Activated naive CD4-positive, alpha-beta T cell treated with anti-CD3 and anti-CD28 coated beads, Interleukin-2, amount 10 ng/mL, durations not matched to agents 7 days and 5 days (primary cell): ENCODE measurements at regions not wholly inside any gene's neighbourhood (a gene's known extent, or its start where the extent isn't known, plus 50 kb on each side); places are given as distances from the start of the nearest gene placed in this dataset.
"Not testable (repeated sequence)": the region's sequence is repeated elsewhere in the genome, so short reads cannot be mapped to it uniquely, and the experiment has no call there.

ENCODE experiments used
- CTCF ChIA-PET: fragments of 350-600 bp; sonication (Branson Sonifier 250); formaldehyde crosslinking; loops from one replicate; lab custom pipeline; 2021; ENCODE audit warnings: antibody characterized with exemption; lab: Charles Lee
- DNase-seq: peaks from one replicate; pipeline ENCODE4 v3.0.0-alpha.2; 2020
- H3K27ac Mint-ChIP-seq: one replicate; pipeline ENCODE4 v1.8.0; 2021; ENCODE audit warnings: mild to moderate bottlenecking, moderate library complexity, mixed read lengths
- H3K27me3 Mint-ChIP-seq: one replicate; pipeline ENCODE4 v1.8.0; 2021; ENCODE audit warnings: mild to moderate bottlenecking, mixed read lengths
- H3K36me3 Mint-ChIP-seq: one replicate; pipeline ENCODE4 v1.8.0; 2021; ENCODE audit warnings: mixed read lengths
- H3K4me1 Mint-ChIP-seq: one replicate; pipeline ENCODE4 v1.8.0; 2021; ENCODE audit warnings: mixed read lengths
- H3K4me3 Mint-ChIP-seq: one replicate; pipeline ENCODE4 v1.8.0; 2021; ENCODE audit warnings: mild to moderate bottlenecking, moderate library complexity, mixed read lengths
- H3K9me3 Mint-ChIP-seq: one replicate; pipeline ENCODE4 v1.8.0; 2021; ENCODE audit warnings: mixed read lengths

- CTCF ChIA-PET: interaction anchor here (0.8 kb wide), 1 partner anchor 79 kb away, joined by 4 read pairs; no protein-coding TSS in a partner anchor
- H3K36me3 Mint-ChIP-seq: no peaks in the 10 kb centered on the region
- H3K4me1 Mint-ChIP-seq: peaks cover 31% of the 10 kb centered on the region
- no peaks in the 10 kb centered on the region for H3K9me3 Mint-ChIP-seq
- H3K27ac Mint-ChIP-seq: no peak overlapping the region
- DNase-seq: no peak
- peaks cover 31% of the 10 kb centered on the region for H3K27me3 Mint-ChIP-seq
- H3K4me3 Mint-ChIP-seq: no peak overlapping the region
Observed at GRCh38 chr1:172838680-172839313, 179.9 kb downstream of the FASLG start.

- peaks cover 32% of the 10 kb centered on the region for H3K4me1 Mint-ChIP-seq
- not testable (repeated sequence) for H3K36me3 Mint-ChIP-seq, H3K27ac Mint-ChIP-seq, H3K9me3 Mint-ChIP-seq, DNase-seq, H3K4me3 Mint-ChIP-seq
- peaks cover 29% of the 10 kb centered on the region for H3K27me3 Mint-ChIP-seq
- CTCF ChIA-PET: interaction anchor here (1.2 kb wide), 1 partner anchor 13 kb away, joined by 3 read pairs; no protein-coding TSS in a partner anchor
Observed at GRCh38 chr1:172839639-172840038, 180.7 kb downstream of the FASLG start.

- CTCF ChIA-PET: no interaction called here
- Mint-ChIP-seq H3K36me3 (no peaks in the 10 kb centered on the region), H3K4me3 (no peak overlapping the region), H3K27me3 (peaks cover 37% of the 10 kb centered on the region), H3K4me1 (peaks cover 29% of the 10 kb centered on the region), H3K27ac (no peak overlapping the region), H3K9me3 (no peaks in the 10 kb centered on the region)
- no peak for DNase-seq
Observed at GRCh38 chr1:172843444-172843843, 184.5 kb downstream of the FASLG start.

- H3K36me3 Mint-ChIP-seq: no peaks in the 10 kb centered on the region
- no peak overlapping the region for H3K4me3 Mint-ChIP-seq
- DNase-seq: peak; percentile 22
- peaks cover 17% of the 10 kb centered on the region for H3K4me1 Mint-ChIP-seq
- CTCF ChIA-PET: interaction anchor here (0.6 kb wide), 1 partner anchor 334 kb away, joined by 3 read pairs; no protein-coding TSS in a partner anchor
- H3K9me3 Mint-ChIP-seq: no peaks in the 10 kb centered on the region
- peak overlapping the region; percentile 5 for H3K27ac Mint-ChIP-seq
- H3K27me3 Mint-ChIP-seq: peaks cover 37% of the 10 kb centered on the region
Observed at GRCh38 chr1:172845371-172845770, 186.5 kb downstream of the FASLG start.

GRCh38 chr1:172845865-172846264 is 187.0 kb downstream of the FASLG start:
- CTCF ChIA-PET: interaction anchor here (0.6 to 0.8 kb wide), 2 partner anchors 334 to 356 kb away, joined by 3 read pairs; no protein-coding TSS in a partner anchor
- Mint-ChIP-seq H3K27ac (peak overlapping the region; percentile 5), H3K9me3 (no peaks in the 10 kb centered on the region), H3K27me3 (peaks cover 38% of the 10 kb centered on the region), H3K4me1 (peaks cover 17% of the 10 kb centered on the region), H3K36me3 (no peaks in the 10 kb centered on the region), H3K4me3 (no peak overlapping the region)
- DNase-seq: no peak

GRCh38 chr1:172847814-172848213 is 188.9 kb downstream of the FASLG start:
- H3K9me3 Mint-ChIP-seq, H3K36me3 Mint-ChIP-seq, CTCF ChIA-PET, DNase-seq, H3K27ac Mint-ChIP-seq, H3K4me3 Mint-ChIP-seq: not testable (repeated sequence)
- Mint-ChIP-seq H3K4me1 (peaks cover 17% of the 10 kb centered on the region), H3K27me3 (peaks cover 30% of the 10 kb centered on the region)

- Mint-ChIP-seq H3K27me3 (peaks cover 22% of the 10 kb centered on the region), H3K9me3 (peaks cover 3% of the 10 kb centered on the region), H3K4me3 (no peak overlapping the region), H3K36me3 (no peaks in the 10 kb centered on the region), H3K27ac (no peak overlapping the region), H3K4me1 (peaks cover 13% of the 10 kb centered on the region)
- CTCF ChIA-PET: no interaction called here
- no peak for DNase-seq
Observed at GRCh38 chr1:172849653-172850052, 190.8 kb downstream of the FASLG start.

GRCh38 chr1:172851077-172851476 is 192.2 kb downstream of the FASLG start:
- CTCF ChIA-PET: no interaction called here
- Mint-ChIP-seq H3K36me3 (no peaks in the 10 kb centered on the region), H3K4me3 (no peak overlapping the region), H3K27me3 (peaks cover 24% of the 10 kb centered on the region), H3K27ac (no peak overlapping the region), H3K9me3 (peaks cover 3% of the 10 kb centered on the region), H3K4me1 (peaks cover under 1% of the 10 kb centered on the region)
- no peak for DNase-seq

GRCh38 chr1:172851856-172852255 is 193.0 kb downstream of the FASLG start:
- Mint-ChIP-seq H3K4me1 (no peaks in the 10 kb centered on the region), H3K4me3 (no peak overlapping the region), H3K9me3 (peaks cover 3% of the 10 kb centered on the region), H3K27me3 (peaks cover 19% of the 10 kb centered on the region), H3K27ac (no peak overlapping the region), H3K36me3 (no peaks in the 10 kb centered on the region)
- DNase-seq: no peak
- CTCF ChIA-PET: no interaction called here

GRCh38 chr1:172855983-172856382 is 194.8 kb downstream of the TNFSF18 start:
- H3K4me1 Mint-ChIP-seq, H3K4me3 Mint-ChIP-seq, H3K27ac Mint-ChIP-seq, CTCF ChIA-PET, H3K9me3 Mint-ChIP-seq, DNase-seq, H3K36me3 Mint-ChIP-seq: not testable (repeated sequence)
- peaks cover 17% of the 10 kb centered on the region for H3K27me3 Mint-ChIP-seq

- Mint-ChIP-seq H3K4me1 (peaks cover 7% of the 10 kb centered on the region), H3K9me3 (no peaks in the 10 kb centered on the region), H3K27me3 (peaks cover 7% of the 10 kb centered on the region), H3K4me3 (no peak overlapping the region), H3K27ac (no peak overlapping the region), H3K36me3 (no peaks in the 10 kb centered on the region)
- no peak for DNase-seq
- CTCF ChIA-PET: no interaction called here
Observed at GRCh38 chr1:172863031-172863430, 187.7 kb downstream of the TNFSF18 start.

- H3K4me1 Mint-ChIP-seq: peaks cover 28% of the 10 kb centered on the region
- H3K4me3 Mint-ChIP-seq: no peak overlapping the region
- peak overlapping the region; percentile 40 for H3K27ac Mint-ChIP-seq
- peaks cover 2% of the 10 kb centered on the region for H3K27me3 Mint-ChIP-seq
- H3K36me3 Mint-ChIP-seq: no peaks in the 10 kb centered on the region
- no peaks in the 10 kb centered on the region for H3K9me3 Mint-ChIP-seq
- CTCF ChIA-PET: no interaction called here
- no peak for DNase-seq
Observed at GRCh38 chr1:172867216-172867818, 183.4 kb downstream of the TNFSF18 start.

- CTCF ChIA-PET: interaction anchor here (1.0 to 1.4 kb wide), 2 partner anchors 45 to 332 kb away, joined by 3 to 4 read pairs; no protein-coding TSS in a partner anchor
- no peaks in the 10 kb centered on the region for H3K9me3 Mint-ChIP-seq
- H3K4me1 Mint-ChIP-seq: peaks cover 38% of the 10 kb centered on the region
- H3K36me3 Mint-ChIP-seq: no peaks in the 10 kb centered on the region
- peaks cover 9% of the 10 kb centered on the region for H3K27me3 Mint-ChIP-seq
- DNase-seq: no peak
- no peak overlapping the region for H3K4me3 Mint-ChIP-seq
- no peak overlapping the region for H3K27ac Mint-ChIP-seq
Observed at GRCh38 chr1:172870901-172871606, 179.7 kb downstream of the TNFSF18 start.

- Mint-ChIP-seq H3K27me3 (peaks cover 16% of the 10 kb centered on the region), H3K4me1 (peaks cover 30% of the 10 kb centered on the region), H3K9me3 (peaks cover 3% of the 10 kb centered on the region), H3K4me3 (no peak overlapping the region), H3K36me3 (no peaks in the 10 kb centered on the region), H3K27ac (no peak overlapping the region)
- CTCF ChIA-PET: no interaction called here
- DNase-seq: no peak
Observed at GRCh38 chr1:172874950-172875349, 175.8 kb downstream of the TNFSF18 start.
